ENCODE measurements at regions not wholly inside any gene's neighbourhood (a gene's known extent, or its start where the extent isn't known, plus 50 kb on each side); places are given as distances from the start of the nearest gene placed in this dataset.

DNA sequence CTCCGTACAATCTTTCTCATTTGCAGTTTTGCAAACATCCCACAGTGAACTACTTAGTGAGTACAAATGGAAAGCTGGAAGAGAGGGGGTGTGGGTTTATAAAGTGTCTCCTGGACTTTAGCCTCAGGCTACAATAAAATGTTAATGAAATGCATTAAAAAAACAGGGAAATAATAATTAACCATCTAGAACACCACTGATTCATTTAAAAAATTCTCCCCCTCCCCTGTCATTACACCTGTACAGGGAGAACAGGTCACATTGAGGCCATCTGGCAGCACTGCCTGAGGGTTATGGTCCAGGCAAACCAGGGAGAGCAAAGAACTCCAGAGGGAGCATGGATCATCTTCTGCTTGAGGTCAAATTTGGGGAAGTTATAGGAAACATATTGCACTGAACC lies 96.3 kb downstream of the TSPAN8 start:
- intact Hi-C loops (cut with DNase I; ENCODE audit: low total_unique reads): no loop called here
- 68 to 88% (median 85%) methylated on average over 1 of the region's 1 CpG for WGBS, 5 donors
- no peak for DNase-seq

DNA sequence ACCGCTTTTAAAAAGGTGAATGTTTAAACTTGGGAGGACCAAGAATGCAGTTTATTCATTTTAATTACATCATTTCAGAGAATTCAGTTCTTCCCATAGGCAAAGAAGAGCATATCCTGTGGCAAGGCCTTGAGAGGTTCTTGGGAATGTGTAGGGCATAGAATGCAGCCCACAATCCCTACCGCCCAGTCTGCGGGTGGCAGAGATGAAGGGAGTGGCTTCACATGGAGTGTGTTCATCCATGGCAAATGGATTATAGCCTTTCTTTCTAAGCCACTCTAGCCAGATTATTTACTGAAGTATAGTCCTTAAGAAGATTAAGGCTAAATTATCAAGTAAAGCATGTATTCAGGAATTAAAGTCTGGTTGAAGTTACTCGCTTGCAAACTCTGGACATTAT lies 97.4 kb downstream of the TSPAN8 start:
- TF ChIP-seq EP300 (IDR thresholded peaks at IDR 0.05) (no peak), POLR2AphosphoS5 (IDR thresholded peaks at IDR 0.05) (no peak), POLR2A (IDR thresholded peaks at IDR 0.05) (no peak)
- TF ChIP-seq, protein P1, sequence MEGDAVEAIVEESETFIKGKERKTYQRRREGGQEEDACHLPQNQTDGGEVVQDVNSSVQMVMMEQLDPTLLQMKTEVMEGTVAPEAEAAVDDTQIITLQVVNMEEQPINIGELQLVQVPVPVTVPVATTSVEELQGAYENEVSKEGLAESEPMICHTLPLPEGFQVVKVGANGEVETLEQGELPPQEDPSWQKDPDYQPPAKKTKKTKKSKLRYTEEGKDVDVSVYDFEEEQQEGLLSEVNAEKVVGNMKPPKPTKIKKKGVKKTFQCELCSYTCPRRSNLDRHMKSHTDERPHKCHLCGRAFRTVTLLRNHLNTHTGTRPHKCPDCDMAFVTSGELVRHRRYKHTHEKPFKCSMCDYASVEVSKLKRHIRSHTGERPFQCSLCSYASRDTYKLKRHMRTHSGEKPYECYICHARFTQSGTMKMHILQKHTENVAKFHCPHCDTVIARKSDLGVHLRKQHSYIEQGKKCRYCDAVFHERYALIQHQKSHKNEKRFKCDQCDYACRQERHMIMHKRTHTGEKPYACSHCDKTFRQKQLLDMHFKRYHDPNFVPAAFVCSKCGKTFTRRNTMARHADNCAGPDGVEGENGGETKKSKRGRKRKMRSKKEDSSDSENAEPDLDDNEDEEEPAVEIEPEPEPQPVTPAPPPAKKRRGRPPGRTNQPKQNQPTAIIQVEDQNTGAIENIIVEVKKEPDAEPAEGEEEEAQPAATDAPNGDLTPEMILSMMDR (IDR thresholded peaks at IDR 0.05): no peak
- DNase-seq: no peak
- no peaks in the 10 kb centered on the region for H3K36me3 ChIP-seq
- no peak overlapping the region for H3K4me3 ChIP-seq
- intact Hi-C loops (cut with DNase I; ENCODE audit: low total_unique reads): no loop called here
- H3K9me3 ChIP-seq: no peaks in the 10 kb centered on the region
- H3K27me3 ChIP-seq: no peaks in the 10 kb centered on the region
- no peaks in the 10 kb centered on the region for H3K4me1 ChIP-seq
- no peak overlapping the region for H3K27ac ChIP-seq
- 91 to 99% (median 95%) methylated on average over 4 of the region's 4 CpGs for WGBS, 5 donors

More for the DNA sequence above, 96.3 kb downstream of the TSPAN8 start:
- Histone ChIP-seq H3K27me3 (no peaks in the 10 kb centered on the region), H3K9me3 (no peaks in the 10 kb centered on the region), H3K27ac (no peak overlapping the region), H3K4me3 (no peak overlapping the region), H3K36me3 (no peaks in the 10 kb centered on the region), H3K4me1 (no peaks in the 10 kb centered on the region)
- TF ChIP-seq POLR2A (IDR thresholded peaks at IDR 0.05): no peak
- TF ChIP-seq, protein P1 (IDR thresholded peaks at IDR 0.05): no peak
- no peak for TF ChIP-seq EP300 (IDR thresholded peaks at IDR 0.05)
- no peak for TF ChIP-seq POLR2AphosphoS5 (IDR thresholded peaks at IDR 0.05)

DNA sequence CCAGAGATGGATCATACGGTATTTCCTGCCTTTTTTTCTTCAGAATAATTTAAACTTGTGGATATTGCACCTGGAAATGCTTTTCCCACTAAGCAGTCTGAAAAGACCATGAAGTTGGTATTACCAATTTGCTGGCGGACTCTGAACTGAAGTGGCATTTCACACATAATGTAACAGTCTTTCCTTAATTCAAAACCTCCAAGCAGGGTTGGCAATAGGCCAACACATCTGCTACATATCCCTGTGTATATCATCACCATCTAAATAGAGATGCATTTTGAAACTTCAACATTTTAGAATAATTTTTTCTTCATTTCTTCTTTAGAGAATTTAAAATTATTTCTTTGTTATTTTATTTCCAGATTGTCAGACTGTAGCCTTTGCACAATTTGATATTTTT lies 100.5 kb downstream of the TSPAN8 start:
- no peak overlapping the region for H3K4me3 ChIP-seq
- intact Hi-C loops (cut with DNase I; ENCODE audit: low total_unique reads): no loop called here

DNA sequence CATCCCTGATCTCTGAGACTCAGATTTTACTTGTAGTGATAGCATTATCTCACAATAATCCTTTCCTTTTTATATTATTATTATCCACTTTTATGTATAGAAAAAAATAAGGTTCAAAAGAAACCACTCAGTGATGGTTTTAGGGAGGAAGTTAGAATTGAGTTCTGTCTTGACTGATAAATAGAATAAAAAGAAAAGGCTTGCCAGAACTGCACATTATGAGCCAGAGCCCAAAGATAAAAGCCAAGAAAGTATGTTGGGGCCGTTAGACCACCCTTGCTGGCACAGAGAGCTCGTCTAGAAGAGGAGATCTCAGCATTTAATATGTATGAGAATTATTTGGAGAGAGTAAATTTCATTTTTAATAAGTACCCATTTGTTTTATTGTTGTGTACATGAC lies 103.2 kb downstream of the TSPAN8 start:
- intact Hi-C loops (cut with DNase I; ENCODE audit: low total_unique reads): no loop called here
- 43 to 63% (median 50%) methylated on average over 2 of the region's 2 CpGs for WGBS, 5 donors
- no peak overlapping the region for H3K4me3 ChIP-seq
- no peaks in the 10 kb centered on the region for H3K9me3 ChIP-seq
- H3K4me1 ChIP-seq: no peaks in the 10 kb centered on the region
- no peak for DNase-seq
- TF ChIP-seq, protein P1 (IDR thresholded peaks at IDR 0.05): no peak
- TF ChIP-seq POLR2AphosphoS5 (IDR thresholded peaks at IDR 0.05) (no peak), POLR2A (IDR thresholded peaks at IDR 0.05) (no peak), EP300 (IDR thresholded peaks at IDR 0.05) (no peak)
- H3K27me3 ChIP-seq: no peaks in the 10 kb centered on the region
- no peak overlapping the region for H3K27ac ChIP-seq
- no peaks in the 10 kb centered on the region for H3K36me3 ChIP-seq

More for the DNA sequence above, 100.5 kb downstream of the TSPAN8 start:
- Histone ChIP-seq H3K36me3 (no peaks in the 10 kb centered on the region), H3K9me3 (no peaks in the 10 kb centered on the region), H3K4me1 (no peaks in the 10 kb centered on the region), H3K27ac (no peak overlapping the region), H3K27me3 (no peaks in the 10 kb centered on the region)
- peak in 1 of 2 donors; percentile 35 for DNase-seq
- WGBS, 5 donors: 68 to 80% (median 77%) methylated on average over 2 of the region's 2 CpGs
- TF ChIP-seq EP300 (IDR thresholded peaks at IDR 0.05) (no peak), POLR2A (IDR thresholded peaks at IDR 0.05) (no peak), POLR2AphosphoS5 (IDR thresholded peaks at IDR 0.05) (no peak)
- TF ChIP-seq, protein P1 (IDR thresholded peaks at IDR 0.05): no peak
